MCF 10A (cell line): ENCODE measurements at regions not wholly inside any gene's neighbourhood (a gene's known extent, or its start where the extent isn't known, plus 50 kb on each side); places are given as distances from the start of the nearest gene placed in this dataset.

Experiments
- BruUV-seq: library from RNA; stranded (reverse); fragments of 400-500 nt; replicated peaks from 2 replicates; lab custom pipeline; 2021; lab: Mats Ljungman, UMichigan
- CTCF ChIA-PET: fragments of 300-600 bp; sonication (Branson Sonifier 250); formaldehyde crosslinking; extraction: SDS; loops from one replicate; lab custom pipeline; 2021; ENCODE audit warnings: antibody characterized with exemption, inconsistent platforms; lab: Yijun Ruan, JAX
- POLR2A ChIA-PET: fragments of 300-600, 350-650 bp; sonication (Branson Sonifier 250); formaldehyde crosslinking; extraction: SDS; loops from one replicate; lab custom pipeline; 2020; ENCODE audit warnings: antibody characterized with exemption, inconsistent platforms; lab: Yijun Ruan, JAX
- DNase-seq: peaks from one replicate; pipeline ENCODE4 v3.0.0-alpha.2; 2018; ENCODE audit not compliant: unreplicated experiment
- H3K27ac Mint-ChIP-seq: one replicate; pipeline ENCODE4 v1.8.0; 2022; ENCODE audit warnings: mild to moderate bottlenecking, low read depth, mixed read lengths; ENCODE audit not compliant: unreplicated experiment
- H3K27me3 Mint-ChIP-seq: one replicate; pipeline ENCODE4 v1.8.0; 2022; ENCODE audit warnings: mixed read lengths; ENCODE audit not compliant: insufficient read depth, unreplicated experiment
- H3K36me3 Mint-ChIP-seq: one replicate; pipeline ENCODE4 v1.8.0; 2022; ENCODE audit warnings: mild to moderate bottlenecking, moderate library complexity, mixed read lengths; ENCODE audit not compliant: insufficient read depth, unreplicated experiment
- H3K4me1 Mint-ChIP-seq: one replicate; pipeline ENCODE4 v1.8.0; 2022; ENCODE audit warnings: mixed read lengths; ENCODE audit not compliant: insufficient read depth, unreplicated experiment
- H3K4me3 Mint-ChIP-seq: one replicate; pipeline ENCODE4 v1.8.0; 2022; ENCODE audit warnings: mild to moderate bottlenecking, moderate library complexity, mixed read lengths; ENCODE audit not compliant: unreplicated experiment
- H3K9me3 Mint-ChIP-seq: one replicate; pipeline ENCODE4 v1.8.0; 2022; ENCODE audit warnings: mixed read lengths; ENCODE audit not compliant: unreplicated experiment
- CTCF ChIP-seq: fragments of 200-600 bp; IDR thresholded peaks from one replicate; pipeline ENCODE4 v1.8.0; 2022; ENCODE audit warnings: antibody characterized with exemption, mild to moderate bottlenecking; ENCODE audit not compliant: unreplicated experiment
- intact Hi-C: fragments of 100-400 bp; cut with micrococcal nuclease; formaldehyde crosslinking; loops from 2 replicates; pipeline ENCODE4 v1.14.1; 2022

- Mint-ChIP-seq H3K27me3 (no peaks in the 10 kb centered on the region), H3K36me3 (no peaks in the 10 kb centered on the region), H3K9me3 (peaks cover 8% of the 10 kb centered on the region), H3K4me1 (no peaks in the 10 kb centered on the region), H3K4me3 (no peak overlapping the region), H3K27ac (no peak overlapping the region)
- TF ChIP-seq CTCF: no peak
- CTCF ChIA-PET: interaction anchor here (0.6 kb wide), 1 partner anchor 110 kb away, joined by 3 read pairs; no protein-coding TSS in a partner anchor
- no peak for DNase-seq
- intact Hi-C loops: no loop called here
- POLR2A ChIA-PET: no interaction called here
- BruUV-seq: no TSS peak
These were observed 1178.7 kb upstream of the GBE1 start for GRCh38 chr3:82940124-82940523.

- no peak for DNase-seq
- Mint-ChIP-seq H3K9me3 (peaks cover 8% of the 10 kb centered on the region), H3K27me3 (no peaks in the 10 kb centered on the region), H3K4me3 (no peak overlapping the region), H3K27ac (no peak overlapping the region), H3K4me1 (no peaks in the 10 kb centered on the region), H3K36me3 (no peaks in the 10 kb centered on the region)
- ChIA-PET CTCF (interaction anchor here (0.6 kb wide), 1 partner anchor 110 kb away, joined by 3 read pairs; no protein-coding TSS in a partner anchor), POLR2A (no interaction called here)
- BruUV-seq: no TSS peak
- TF ChIP-seq CTCF: no peak
- intact Hi-C loops: no loop called here
These were observed 1178.1 kb upstream of the GBE1 start for GRCh38 chr3:82939491-82940097.

GRCh38 chr3:82938821-82939328 is 1177.4 kb upstream of the GBE1 start:
- BruUV-seq: no TSS peak

More at GRCh38 chr3:82938821-82939328, 1177.4 kb upstream of the GBE1 start:
- POLR2A ChIA-PET: no interaction called here
- Mint-ChIP-seq H3K4me3 (no peak overlapping the region), H3K27ac (no peak overlapping the region), H3K27me3 (no peaks in the 10 kb centered on the region), H3K4me1 (no peaks in the 10 kb centered on the region), H3K36me3 (no peaks in the 10 kb centered on the region), H3K9me3 (peaks cover 4% of the 10 kb centered on the region)
- CTCF ChIA-PET: no interaction called here
- TF ChIP-seq CTCF: no peak
- no peak for DNase-seq
- intact Hi-C loops: no loop called here
